GM21717 (cell line): ENCODE measurements at regions not wholly inside any gene's neighbourhood (a gene's known extent, or its start where the extent isn't known, plus 50 kb on each side); places are given as distances from the start of the nearest gene placed in this dataset.

Source experiments
- ATAC-seq: cut with Tn5 transposase; IDR thresholded peaks from one replicate; pipeline ENCODE4 v1.9.1; 2021; ENCODE audit warnings: mild to moderate bottlenecking, moderate library complexity; ENCODE audit not compliant: unreplicated experiment

DNA sequence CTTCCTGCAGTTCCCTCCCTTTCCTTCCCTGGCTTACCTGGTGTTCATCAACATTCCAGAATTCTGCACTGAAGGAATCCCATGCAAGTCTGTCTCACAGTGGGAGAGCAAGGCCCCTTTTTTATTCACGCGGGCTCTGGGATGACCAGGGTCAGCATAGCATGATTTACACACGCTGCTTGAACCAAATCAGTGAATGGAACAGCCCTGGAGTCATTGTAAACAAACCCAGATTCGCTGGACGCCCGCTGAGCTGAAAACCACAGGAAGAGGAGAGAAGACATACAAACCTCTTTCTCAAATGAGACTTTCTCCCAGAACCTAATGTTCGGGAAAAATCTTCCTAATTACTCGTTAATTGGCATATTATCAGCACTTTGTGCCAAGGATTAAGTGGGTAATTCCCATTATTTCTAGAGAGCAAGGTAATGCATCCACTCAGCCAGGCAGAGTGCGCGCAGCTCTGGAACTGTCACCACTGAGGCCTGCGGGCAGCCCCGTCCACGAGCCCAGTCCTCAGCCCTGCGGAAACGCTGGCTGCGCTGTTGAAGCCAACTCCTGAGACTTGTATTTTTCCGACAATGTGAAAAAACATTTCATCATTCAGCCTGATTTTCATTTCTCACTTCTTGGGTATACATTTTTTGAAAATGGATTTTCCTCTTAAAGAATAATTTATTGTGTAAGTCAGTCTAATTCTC lies 140.0 kb downstream of the ETS2 start:
- no peak for ATAC-seq

DNA sequence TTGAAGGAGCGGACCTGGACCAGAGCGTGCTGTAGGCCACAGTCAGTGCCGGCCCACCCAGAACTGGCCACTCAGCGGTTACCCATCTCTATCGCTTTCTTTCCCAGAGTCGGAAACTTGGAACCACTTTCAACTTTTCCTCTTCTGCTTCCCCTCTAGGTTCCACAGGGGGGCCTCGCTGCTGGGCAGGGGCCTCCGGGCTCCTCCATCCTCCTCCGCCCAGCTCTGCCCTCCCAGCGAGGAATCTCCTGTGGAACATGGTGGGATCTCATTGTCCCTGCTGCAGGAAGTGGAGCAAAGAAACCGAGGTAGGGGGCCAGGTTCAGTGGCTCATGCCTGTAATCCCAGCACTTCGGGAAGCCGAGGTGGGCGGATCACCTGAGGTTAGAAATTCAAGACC lies 139.2 kb downstream of the ETS2 start:
- no peak for ATAC-seq

DNA sequence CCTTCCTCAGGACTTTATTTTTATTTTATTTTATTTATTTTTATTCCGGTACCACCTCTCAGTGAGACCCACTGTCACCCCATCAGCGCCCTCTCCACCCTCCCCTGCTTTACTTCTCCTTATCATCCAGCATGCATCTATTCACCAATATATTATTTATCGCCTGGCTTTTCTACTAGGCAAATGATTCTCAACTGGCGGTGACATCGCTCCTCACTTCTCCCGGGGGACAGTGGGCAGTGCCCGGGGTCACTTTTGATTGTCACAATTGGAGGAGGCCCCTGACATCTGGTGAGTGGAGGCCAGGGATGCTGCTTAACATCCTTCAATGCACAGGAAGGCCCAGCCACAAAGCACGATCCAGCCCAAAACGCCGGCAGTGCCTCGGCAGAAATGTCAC lies 138.7 kb downstream of the ETS2 start:
- ATAC-seq, result no peak

DNA sequence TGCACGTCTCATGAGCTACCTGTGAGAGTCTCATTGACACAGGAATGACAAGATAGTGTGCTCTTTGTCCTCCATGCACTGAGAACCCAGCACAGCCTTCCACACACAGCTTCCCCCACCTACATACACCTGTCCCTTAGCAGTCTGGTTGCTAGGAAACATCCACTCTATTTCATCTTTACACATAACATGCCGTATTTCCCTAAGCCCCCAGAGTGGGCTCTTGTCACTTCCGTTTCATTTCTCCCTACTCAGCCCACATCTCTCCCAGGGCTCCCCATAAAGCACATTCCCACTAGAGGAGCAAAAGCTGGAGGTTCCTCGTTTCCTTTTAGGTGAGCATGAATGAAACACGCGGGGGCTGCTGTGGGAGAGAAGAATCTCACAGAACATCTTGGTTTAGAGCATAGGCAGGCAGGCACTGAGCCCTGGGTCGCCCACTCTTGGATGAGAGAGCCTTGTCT lies 137.1 kb downstream of the ETS2 start:
- ATAC-seq, result no peak

DNA sequence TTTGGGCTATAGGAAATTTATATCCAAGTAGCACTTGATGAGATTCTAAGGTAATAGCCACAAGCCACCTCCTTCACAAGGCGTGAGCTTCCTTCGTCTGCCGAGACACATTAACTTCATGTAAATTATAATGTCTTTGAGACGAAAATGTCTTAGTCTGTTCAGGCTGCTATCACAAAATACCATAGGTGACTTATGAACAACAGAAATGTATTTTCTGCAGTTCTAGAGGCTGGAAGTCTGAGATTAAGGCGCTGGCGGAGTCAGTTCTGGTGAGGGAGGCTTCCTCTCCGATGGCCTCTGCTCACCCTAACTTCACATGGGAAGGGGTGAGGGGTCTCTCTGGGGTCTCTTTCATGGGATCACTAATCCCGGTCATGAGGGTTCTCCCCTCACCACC lies 133.0 kb downstream of the ETS2 start:
- ATAC-seq, result no peak

DNA sequence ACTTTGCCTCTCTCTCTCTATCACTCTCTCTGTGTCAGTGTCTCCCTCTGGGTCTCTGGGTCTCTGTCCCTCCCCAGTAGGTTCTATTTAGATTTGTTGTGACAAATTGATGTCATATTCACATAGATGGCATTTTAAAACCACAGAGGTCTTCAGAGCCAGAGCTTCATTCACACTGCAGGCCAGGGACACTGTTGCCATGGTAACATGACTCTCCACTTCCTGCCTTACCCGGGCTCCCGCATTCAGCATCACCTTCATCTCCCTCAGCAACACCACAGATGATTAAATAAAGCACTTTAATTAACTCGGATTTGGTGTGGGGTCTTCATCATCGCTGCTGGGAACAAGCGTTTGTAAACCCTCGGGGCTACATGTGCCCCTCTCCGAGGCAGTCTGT lies 132.6 kb downstream of the ETS2 start:
- ATAC-seq, result no peak

DNA sequence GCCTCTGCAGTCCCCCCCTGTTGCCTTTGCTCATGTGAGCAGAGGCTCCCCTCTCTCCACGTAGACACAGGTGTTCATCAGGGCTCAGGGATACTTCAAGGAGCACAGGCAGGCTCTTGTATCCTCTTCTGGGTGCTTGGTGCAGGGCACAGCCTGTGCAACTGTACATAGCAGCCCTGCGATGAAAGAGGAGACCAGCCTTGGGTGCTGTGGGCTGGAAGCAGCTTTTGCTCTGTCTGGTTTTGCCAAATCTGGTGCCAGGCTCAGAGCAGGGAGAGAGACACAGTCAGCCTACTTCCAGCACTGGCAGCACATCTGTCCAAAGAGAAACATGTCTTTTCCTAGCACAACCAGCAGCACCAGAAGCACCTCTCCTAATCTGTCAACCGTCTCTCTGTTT lies 132.1 kb downstream of the ETS2 start:
- ATAC-seq, result no peak

DNA sequence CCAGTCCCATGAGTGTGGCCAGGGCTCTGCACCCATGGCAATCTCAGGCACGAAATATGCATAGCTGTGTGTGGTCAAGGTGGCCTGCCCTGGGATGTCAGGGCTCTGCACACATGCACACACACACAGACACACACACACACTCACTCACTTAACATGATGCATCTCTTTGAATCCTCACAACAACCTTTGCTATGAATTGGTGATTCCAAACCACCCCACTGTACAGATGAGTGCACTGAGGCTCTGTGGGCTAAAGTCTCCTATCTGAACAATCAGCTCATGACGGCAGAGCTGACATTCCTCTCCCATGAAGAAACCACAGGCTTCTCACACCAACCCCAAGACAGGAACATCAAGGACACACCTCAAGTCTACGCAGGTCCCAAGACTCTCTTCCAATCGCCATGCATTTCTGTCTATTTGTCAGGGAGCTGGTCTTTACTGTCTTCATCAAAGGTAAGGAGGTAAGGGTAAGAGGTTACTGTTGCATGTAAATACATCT lies 131.6 kb downstream of the ETS2 start:
- ATAC-seq, result no peak

DNA sequence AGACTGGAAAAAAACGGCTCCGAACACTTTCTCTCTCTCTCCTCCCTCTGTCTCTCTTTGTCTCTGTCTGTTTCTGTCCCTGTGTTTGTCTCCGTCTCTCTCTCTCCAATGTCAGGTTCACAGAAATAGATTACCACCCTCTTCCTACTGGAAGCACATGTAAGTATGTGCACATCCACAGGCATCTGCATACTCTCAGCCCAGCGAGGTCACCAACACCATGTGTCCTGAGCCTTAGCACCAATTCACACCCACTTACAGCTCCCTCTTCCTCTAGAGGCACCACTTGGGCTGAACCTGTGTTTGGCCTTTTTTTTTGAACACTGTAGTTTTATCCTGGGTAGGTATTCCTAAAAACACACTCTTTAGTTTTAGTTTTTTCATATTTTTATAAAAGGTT lies 130.5 kb downstream of the ETS2 start:
- ATAC-seq, result no peak

DNA sequence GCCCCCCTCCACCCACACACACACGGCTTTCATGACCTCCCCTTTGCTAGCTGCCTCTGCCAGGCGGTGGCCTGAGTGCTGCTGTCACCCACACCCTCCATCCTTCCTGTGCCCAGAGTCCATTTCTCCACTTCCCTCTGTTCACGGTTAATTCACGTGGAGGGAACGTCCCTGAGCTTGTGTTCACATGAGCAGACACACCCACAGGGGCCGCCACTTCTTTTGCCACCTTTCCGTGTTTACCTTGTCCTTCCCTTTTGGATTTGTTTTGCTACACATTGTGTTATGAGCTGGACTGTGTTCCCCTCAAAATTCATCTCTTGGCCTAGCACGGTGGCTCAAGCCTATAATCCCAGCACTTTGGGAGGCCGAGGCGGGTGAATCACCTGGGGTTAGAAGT lies 128.0 kb downstream of the ETS2 start:
- no peak for ATAC-seq

DNA sequence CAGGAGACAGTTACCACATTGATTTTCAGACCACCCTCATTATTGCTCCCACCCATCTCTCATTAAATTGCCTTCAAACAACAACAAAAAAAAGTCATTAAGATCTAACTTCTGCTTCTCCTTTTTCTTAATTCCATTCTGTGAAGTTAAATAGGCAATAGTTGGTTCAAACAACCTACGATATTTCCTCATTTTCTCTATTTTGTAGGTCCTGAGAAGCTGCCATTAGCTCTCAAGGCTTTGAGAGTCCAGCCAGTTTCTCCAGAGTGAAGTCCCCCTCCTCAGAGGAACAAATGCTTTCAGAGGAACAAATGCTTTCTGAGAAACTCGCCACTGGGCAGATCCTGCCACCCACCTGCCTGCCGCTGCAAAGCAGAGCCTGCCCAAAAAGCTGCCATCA lies 125.6 kb downstream of the ETS2 start:
- no peak for ATAC-seq

DNA sequence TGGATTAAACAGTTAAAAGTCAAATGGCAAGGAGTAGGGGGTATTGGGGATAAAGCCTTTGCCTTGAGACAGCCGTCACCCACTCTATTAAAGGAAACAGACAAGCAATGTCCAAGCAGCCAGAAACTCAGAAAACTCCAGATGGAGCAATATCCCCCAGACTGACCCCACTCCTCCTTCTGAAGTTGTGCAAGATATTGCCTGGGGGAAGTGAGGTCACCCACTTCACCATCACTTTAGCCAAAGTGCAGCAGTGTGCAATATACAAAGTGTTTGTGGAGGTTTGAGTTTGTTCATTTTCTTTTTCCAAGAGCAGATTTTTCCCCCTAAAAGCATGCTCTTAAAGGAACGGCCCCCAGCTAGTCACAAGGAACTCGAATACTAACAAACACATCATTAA lies 125.1 kb downstream of the ETS2 start:
- no peak for ATAC-seq

DNA sequence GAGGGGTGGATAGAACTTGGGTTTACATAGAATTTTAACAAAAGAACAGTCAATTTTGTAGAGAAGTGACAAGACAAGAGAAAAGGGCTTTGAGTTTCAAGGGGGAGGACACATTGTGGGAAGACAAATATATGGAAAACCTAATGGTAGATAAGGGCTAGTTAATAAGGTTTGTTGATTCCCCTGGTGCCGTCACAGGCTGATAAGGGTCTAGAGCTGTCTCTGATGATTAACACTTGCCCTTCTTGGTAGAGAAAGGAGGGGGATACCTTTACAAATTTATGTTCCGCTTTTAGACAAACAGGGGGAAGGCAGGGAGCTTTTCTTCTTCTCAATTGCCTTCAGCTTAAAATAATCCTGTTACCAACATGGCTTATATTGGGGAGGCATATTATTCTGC lies 124.3 kb downstream of the ETS2 start:
- no peak for ATAC-seq

DNA sequence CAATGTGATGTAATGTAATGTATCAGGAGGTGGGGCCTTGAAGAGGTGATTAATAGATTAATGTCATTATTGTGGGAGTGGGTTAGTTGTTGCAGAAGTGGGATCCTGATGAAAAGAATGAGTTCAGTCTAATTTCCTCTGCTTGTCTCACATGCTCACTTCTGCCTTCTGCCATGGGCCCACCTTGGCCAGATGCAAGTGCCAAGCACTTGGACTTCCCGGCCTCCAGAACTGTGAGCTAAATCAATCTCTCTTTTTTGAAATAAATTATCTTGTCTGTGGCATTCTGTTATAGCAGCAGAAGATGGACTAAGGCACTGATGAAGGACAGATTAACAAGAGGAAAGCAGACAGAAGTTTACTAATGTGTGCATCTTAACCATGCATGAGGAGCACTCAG lies 123.9 kb downstream of the ETS2 start:
- ATAC-seq, result no peak

DNA sequence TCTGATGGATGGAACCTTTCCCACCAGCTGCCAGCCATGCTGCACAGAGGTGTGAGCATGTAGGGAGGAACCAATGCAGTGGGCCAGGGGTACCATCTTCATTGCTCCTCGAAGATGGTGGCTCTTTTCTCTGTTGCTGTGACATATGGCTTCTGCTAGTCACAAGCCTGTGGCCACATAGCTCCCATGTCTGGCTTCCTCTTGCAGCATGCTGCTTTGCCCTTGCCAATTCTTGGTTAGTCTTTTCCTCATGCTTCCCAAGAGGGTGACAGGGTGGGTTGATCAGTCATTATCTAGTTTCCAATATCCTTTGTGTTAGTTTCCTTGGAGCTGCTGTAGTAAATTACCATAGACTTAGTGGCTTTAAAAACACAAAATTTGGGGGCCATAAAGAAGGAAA lies 123.4 kb downstream of the ETS2 start:
- ATAC-seq, result no peak

DNA sequence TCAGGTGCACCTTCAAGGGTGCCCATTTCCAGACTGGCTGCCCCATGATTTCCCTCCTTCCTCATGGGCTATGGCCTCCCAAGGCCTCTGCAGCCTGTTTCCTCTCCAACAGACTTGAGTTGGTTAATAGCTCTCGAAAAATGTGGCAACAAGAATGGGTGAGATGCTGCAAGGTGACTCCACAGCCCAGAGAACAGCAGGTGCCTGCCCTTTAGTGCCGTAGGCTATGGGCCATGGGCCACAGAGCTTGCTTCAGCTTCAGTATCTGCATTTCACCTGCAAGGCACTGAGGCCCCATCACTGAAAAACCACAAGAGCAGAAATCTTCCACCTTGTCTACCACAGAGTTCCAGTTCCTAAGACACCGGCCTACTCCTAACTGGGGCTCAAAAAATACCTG lies 122.0 kb downstream of the ETS2 start:
- no peak for ATAC-seq

DNA sequence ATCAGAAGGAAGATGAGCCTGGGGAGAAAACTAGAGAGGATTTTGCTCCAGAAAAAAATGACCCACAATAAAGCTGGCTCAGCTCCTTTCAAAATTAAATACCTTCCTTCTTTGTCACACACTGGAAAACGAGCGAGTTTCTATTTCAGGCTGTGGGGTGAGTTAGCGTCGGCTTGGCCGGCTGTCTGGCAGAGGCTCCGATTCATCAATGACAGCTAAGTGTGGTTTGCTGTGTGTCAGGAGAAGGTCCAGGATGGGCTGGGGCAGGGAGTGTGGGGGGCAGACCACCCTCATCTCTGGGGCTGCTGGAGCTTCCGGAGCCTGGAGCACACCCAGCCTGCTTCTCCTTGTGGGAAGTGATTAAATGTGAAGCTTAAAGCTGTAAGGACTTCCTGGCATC lies 120.2 kb downstream of the ETS2 start:
- ATAC-seq, result no peak

DNA sequence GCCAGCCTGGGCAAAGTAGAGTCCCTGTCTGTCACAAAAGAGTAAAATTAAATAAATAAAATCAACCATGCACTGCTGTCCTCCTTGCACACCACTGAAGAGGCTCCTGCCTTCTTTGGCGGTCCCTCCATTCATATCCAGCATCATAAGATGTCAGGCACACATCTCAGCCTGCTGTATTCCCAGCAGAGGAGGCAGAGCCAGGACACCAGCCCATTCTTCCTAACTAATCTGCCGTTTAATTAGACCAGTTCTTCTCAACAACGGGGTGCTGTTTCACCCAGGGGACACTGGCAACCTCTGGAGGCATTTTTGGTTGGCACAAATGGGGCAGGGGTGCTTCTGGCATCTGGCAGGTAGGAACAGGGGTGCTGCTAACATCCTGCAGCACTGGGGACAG lies 119.7 kb downstream of the ETS2 start:
- no peak for ATAC-seq

DNA sequence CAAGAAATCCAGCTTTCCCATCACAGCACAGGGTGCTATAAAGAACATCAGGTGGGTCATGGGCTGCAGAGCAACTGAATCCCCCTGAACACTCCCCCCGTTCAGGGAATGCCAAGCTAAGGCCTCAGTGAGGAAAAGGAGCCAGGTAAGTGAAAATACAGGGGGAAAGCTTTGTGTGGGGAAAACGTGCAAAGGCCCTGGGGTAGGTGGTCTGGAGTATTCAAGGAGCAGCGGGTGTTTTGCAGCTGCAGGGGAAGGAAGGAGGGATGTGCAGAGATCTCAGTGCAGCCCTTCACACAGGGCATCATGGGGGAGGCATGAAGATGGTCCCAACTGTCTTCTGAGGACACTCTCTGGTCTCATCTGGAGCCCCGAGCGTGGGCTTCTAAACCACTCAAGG lies 119.2 kb downstream of the ETS2 start:
- ATAC-seq, result no peak

DNA sequence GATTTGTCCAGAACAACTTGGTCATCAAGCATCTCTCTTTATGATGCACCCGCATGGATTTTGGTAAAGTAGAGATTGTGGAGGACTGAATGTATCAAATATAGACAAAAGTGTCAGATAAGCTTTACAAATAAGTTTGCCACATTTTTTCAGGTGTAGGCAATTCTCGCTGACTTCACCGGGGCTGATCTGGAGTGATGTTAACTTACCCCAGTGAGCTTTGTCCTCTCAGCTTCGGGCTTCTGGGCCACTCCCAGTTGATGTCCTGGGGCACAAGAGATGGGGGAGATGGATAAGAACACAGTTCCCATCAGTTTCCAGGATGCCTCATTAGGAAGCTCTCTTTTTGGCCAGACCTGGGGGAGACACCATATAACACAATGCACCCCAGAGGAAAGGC lies 117.7 kb downstream of the ETS2 start:
- no peak for ATAC-seq

DNA sequence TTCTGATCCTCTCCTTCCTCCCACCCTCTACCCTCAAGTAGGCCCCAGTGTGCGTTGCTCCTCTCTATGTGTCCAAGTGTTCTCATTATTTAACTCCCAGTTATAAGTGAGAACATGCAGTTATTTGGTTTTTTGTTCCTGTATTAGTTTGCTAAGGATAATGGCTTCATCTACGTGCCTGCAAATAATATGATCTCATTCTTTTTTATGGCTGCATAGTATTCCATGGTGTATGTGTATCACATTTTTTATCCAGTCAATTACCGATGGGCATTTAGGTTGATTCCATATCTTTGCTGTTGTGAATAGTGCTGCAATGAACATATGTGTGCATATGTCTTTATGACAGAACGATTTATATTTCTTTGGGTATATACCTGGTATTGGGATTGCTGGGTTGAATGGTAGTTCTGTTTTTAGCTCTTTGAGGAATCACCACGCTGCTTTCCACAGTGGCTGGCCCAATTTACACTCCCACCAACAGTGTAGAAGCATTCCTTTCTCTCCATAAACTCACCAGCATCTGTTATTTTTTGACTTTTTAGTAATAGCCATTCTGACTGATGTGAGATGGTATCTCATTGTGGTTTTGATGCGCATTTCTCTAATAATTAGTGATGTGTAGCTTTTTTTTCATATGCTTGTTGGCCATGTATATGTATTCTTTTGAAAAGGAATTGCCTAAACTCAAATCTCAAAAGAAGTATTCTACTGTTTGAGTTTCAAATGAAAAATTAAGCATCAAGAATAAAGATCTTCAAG lies 116.9 kb downstream of the ETS2 start:
- no peak for ATAC-seq

DNA sequence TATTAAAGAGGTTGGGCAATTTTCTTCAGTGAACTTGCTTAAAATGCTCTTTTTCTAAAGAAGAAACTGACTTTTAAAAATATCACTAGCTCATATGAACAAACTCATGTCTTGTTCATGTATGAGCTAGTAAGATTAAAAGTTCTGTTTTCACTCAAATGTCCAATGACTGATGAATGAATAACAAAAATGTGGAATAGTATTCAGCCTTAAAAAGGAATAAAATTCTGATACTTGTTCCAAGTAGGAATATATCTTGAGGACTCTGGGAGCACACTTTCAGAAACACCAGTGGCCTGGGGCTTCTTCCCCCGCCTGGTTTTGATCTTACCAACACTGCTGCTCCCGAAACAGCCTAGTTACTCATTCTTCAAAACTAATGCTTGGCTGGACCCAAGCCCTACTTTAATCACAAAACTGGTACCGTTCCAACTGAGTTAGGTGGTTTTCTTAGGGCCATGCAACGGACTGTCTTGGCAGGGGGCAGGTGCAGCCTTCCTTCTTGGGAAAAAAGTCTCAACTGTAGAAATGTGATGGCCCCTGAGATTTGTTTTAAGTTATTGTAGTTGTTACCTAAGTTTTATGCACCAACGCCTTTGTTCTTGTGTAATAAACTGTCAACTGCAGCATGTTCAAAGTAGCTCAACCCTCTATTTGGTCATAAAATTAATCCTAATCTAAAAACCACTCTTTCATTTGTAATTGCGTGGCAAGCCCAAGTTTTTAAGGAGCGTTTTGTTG lies 116.0 kb downstream of the ETS2 start:
- ATAC-seq, result no peak
